Progenitor cell of endocrine pancreas (in vitro differentiated cells): ENCODE measurements at regions not wholly inside any gene's neighbourhood (a gene's known extent, or its start where the extent isn't known, plus 50 kb on each side); places are given as distances from the start of the nearest gene placed in this dataset.
"Not testable (repeated sequence)": the region's sequence is repeated elsewhere in the genome, so short reads cannot be mapped to it uniquely, and the experiment has no call there.

Source experiments
- DNase-seq: peaks from one replicate; pipeline ENCODE4 v3.0.0; 2021; ENCODE audit warnings: low spot score; ENCODE audit not compliant: unreplicated experiment
- H3K27ac Mint-ChIP-seq: 2 replicates; pipeline ENCODE4 v1.8.0; 2021; ENCODE audit warnings: mild to moderate bottlenecking, moderate library complexity, mixed read lengths
- H3K27me3 Mint-ChIP-seq: 2 replicates; pipeline ENCODE4 v1.8.0; 2021; ENCODE audit warnings: mixed read lengths
- H3K36me3 Mint-ChIP-seq: 2 replicates; pipeline ENCODE4 v1.8.0; 2022; ENCODE audit warnings: mixed read lengths; ENCODE audit not compliant: insufficient read depth
- H3K4me1 Mint-ChIP-seq: 2 replicates; pipeline ENCODE4 v1.8.0; 2021; ENCODE audit warnings: low read depth, mixed read lengths
- H3K4me3 Mint-ChIP-seq: 2 replicates; pipeline ENCODE4 v1.8.0; 2021; ENCODE audit warnings: low read depth, mild to moderate bottlenecking, moderate library complexity, mixed read lengths
- H3K9me3 Mint-ChIP-seq: 2 replicates; pipeline ENCODE4 v1.8.0; 2021; ENCODE audit warnings: low read depth, mixed read lengths
- CTCF ChIP-seq: fragments of 200-600 bp; sonication (generic); IDR thresholded peaks from one replicate; pipeline ENCODE4 v1.5.0; 2021; ENCODE audit warnings: antibody characterized with exemption, mild to moderate bottlenecking; ENCODE audit not compliant: unreplicated experiment

GRCh38 chr5:105057001-105057436, 1494.4 kb upstream of the NUDT12 start:
- no peak overlapping the region for H3K4me3 Mint-ChIP-seq
- no peak overlapping the region for H3K27ac Mint-ChIP-seq
- no peaks in the 10 kb centered on the region for H3K27me3 Mint-ChIP-seq
- TF ChIP-seq CTCF = no peak
- peaks cover 15% of the 10 kb centered on the region for H3K9me3 Mint-ChIP-seq
- DNase-seq = no peak
- peaks cover 3% of the 10 kb centered on the region for H3K4me1 Mint-ChIP-seq
- H3K36me3 Mint-ChIP-seq = peaks cover 5% of the 10 kb centered on the region

GRCh38 chr5:105054406-105054805, 1491.8 kb upstream of the NUDT12 start:
- Mint-ChIP-seq H3K4me1 (no peaks in the 10 kb centered on the region), H3K9me3 (peaks cover 38% of the 10 kb centered on the region), H3K27me3 (no peaks in the 10 kb centered on the region), H3K27ac (no peak overlapping the region), H3K4me3 (no peak overlapping the region), H3K36me3 (peaks cover 8% of the 10 kb centered on the region)
- no peak for TF ChIP-seq CTCF
- no peak for DNase-seq

- no peaks in the 10 kb centered on the region for H3K36me3 Mint-ChIP-seq
- no peak for TF ChIP-seq CTCF
- H3K4me3 Mint-ChIP-seq = no peak overlapping the region
- H3K27me3 Mint-ChIP-seq = no peaks in the 10 kb centered on the region
- H3K4me1 Mint-ChIP-seq = no peaks in the 10 kb centered on the region
- no peaks in the 10 kb centered on the region for H3K9me3 Mint-ChIP-seq
- no peak overlapping the region for H3K27ac Mint-ChIP-seq
- no peak for DNase-seq
Measured at GRCh38 chr5:105042623-105043022, 1480.0 kb upstream of the NUDT12 start.

- not testable (repeated sequence) for DNase-seq, H3K36me3 Mint-ChIP-seq, H3K4me3 Mint-ChIP-seq, H3K4me1 Mint-ChIP-seq, H3K9me3 Mint-ChIP-seq, H3K27me3 Mint-ChIP-seq, H3K27ac Mint-ChIP-seq
Measured at GRCh38 chr5:105036814-105037213, 1474.2 kb upstream of the NUDT12 start.

GRCh38 chr5:105034401-105034763, 1471.8 kb upstream of the NUDT12 start:
- TF ChIP-seq CTCF = no peak
- H3K27ac Mint-ChIP-seq = no peak overlapping the region
- peaks cover 1% of the 10 kb centered on the region for H3K36me3 Mint-ChIP-seq
- no peaks in the 10 kb centered on the region for H3K27me3 Mint-ChIP-seq
- H3K9me3 Mint-ChIP-seq = peaks cover 7% of the 10 kb centered on the region
- no peak overlapping the region for H3K4me3 Mint-ChIP-seq
- no peak for DNase-seq
- peaks cover 9% of the 10 kb centered on the region for H3K4me1 Mint-ChIP-seq

- peaks cover 7% of the 10 kb centered on the region for H3K9me3 Mint-ChIP-seq
- DNase-seq = no peak
- no peak overlapping the region for H3K4me3 Mint-ChIP-seq
- peaks cover 1% of the 10 kb centered on the region for H3K36me3 Mint-ChIP-seq
- no peak for TF ChIP-seq CTCF
- no peak overlapping the region for H3K27ac Mint-ChIP-seq
- H3K27me3 Mint-ChIP-seq = no peaks in the 10 kb centered on the region
- H3K4me1 Mint-ChIP-seq = peaks cover 9% of the 10 kb centered on the region
Measured at GRCh38 chr5:105033637-105034400, 1471.2 kb upstream of the NUDT12 start.
